ENCODE measurements at regions not wholly inside any gene's neighbourhood (a gene's known extent, or its start where the extent isn't known, plus 50 kb on each side); places are given as distances from the start of the nearest gene placed in this dataset.

DNA sequence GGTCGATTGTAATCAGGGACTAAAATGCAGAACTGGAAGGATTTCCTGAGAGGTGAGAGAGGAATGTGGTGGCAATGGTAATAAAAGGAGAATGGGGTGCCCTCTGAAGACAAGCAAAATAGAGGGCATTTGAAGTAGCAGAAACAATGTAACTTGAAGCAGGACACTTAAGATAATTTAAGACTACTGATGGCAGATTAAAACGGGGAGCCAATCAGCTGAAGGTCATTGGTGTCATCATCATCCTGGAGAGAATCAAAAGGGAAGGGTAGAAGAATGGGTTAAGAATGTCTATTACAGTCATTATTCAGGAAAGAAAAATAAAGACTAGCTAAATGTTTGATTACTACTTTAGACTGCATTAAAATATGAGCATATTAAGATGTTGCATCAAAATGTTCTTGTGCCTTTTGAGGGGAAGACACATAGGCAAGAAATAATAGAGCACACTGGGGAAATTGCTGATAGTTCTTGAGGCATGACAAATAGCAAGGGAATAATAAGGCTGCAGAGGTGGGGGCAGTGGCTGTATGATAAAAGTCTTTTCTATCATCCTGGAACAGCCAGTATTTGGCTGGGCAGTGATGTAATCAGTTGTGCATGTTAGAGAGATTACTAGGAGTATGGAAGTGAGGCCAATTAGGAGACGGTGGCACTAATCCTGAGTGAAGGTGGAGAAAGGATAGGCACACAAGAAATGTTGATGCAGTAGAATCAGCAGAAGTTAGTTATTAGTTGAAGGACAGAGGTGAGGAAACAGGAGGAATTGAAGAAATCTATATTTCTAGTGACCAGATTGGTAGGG lies 60.2 kb downstream of the CCDC71L start:
- peaks cover 6% of the 10 kb centered on the region for H3K4me1 Mint-ChIP-seq
- ATAC-seq (ENCODE audit: low read depth) = no peak
- TF ChIP-seq, protein P1, sequence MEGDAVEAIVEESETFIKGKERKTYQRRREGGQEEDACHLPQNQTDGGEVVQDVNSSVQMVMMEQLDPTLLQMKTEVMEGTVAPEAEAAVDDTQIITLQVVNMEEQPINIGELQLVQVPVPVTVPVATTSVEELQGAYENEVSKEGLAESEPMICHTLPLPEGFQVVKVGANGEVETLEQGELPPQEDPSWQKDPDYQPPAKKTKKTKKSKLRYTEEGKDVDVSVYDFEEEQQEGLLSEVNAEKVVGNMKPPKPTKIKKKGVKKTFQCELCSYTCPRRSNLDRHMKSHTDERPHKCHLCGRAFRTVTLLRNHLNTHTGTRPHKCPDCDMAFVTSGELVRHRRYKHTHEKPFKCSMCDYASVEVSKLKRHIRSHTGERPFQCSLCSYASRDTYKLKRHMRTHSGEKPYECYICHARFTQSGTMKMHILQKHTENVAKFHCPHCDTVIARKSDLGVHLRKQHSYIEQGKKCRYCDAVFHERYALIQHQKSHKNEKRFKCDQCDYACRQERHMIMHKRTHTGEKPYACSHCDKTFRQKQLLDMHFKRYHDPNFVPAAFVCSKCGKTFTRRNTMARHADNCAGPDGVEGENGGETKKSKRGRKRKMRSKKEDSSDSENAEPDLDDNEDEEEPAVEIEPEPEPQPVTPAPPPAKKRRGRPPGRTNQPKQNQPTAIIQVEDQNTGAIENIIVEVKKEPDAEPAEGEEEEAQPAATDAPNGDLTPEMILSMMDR (IDR thresholded peaks at IDR 0.05) = no peak
- H3K27me3 Mint-ChIP-seq = no peaks in the 10 kb centered on the region
- ChIA-PET POLR2A (no interaction called here), CTCF (no interaction called here)
- no peak overlapping the region for H3K4me3 Mint-ChIP-seq
- no peaks in the 10 kb centered on the region for H3K36me3 Mint-ChIP-seq (ENCODE audit: low read depth)
- DNase-seq = no peak
- H3K27ac Mint-ChIP-seq = no peak overlapping the region
- no peaks in the 10 kb centered on the region for H3K9me3 Mint-ChIP-seq
- intact Hi-C loops (cut with micrococcal nuclease) = loop anchor here (5.0 kb wide), 1 partner anchor 47 kb away; no protein-coding TSS in a partner anchor

DNA sequence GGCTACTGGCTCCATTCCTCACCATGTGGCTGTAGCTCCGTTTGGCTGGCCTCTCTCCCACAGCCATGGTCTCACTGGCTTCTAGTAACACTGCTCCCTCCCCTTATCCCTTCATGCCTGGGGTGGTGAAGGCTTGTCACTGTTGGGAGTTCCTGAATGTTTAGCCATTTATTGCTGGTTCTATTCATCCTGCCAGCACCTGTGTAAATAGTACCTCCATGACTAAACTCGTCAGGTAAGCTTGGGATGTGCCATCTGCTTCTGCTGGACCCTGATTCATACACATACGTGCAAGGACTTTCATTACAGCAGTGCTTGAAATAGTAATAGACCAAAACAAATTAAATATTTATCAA lies 61.6 kb downstream of the CCDC71L start:
- no peak overlapping the region for H3K27ac Mint-ChIP-seq

DNA sequence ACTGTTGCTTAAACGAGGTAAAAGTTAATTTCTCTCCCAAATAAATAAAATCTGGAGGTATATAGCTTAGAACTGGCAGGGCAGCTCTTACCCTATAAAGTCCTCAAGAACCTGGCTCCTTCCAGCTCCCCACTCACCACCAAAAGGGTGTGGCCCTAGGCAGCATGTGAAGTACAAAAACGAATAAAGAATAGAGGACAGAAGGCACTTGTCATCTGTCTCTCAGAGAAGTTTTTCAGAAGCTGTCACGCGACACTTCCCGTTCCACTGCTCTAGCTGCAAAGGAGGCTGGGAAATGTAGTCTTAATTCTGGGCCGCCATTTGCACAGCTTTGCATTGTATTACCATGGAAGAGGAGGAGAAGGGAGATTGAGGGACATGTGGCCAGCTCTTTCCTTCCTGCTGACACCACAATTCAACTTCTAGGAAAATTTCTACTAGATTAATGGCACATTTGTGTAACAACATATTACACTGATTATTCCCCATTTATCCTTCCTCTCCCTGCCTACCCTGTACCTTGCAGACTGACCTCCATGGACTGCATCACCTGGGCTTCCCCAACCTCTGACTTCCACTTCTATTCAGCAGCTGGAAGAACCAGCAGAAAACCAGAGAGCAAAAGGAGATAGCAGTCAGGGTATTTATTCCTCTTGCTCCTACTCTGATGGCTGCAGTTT lies 62.2 kb downstream of the CCDC71L start:
- Mint-ChIP-seq H3K27ac (peak overlapping the region; percentile 68), H3K4me3 (peak overlapping the region; percentile 52), H3K27me3 (no peaks in the 10 kb centered on the region), H3K36me3 (ENCODE audit: low read depth) (no peaks in the 10 kb centered on the region), H3K9me3 (no peaks in the 10 kb centered on the region), H3K4me1 (peaks cover 6% of the 10 kb centered on the region)
- intact Hi-C loops (cut with micrococcal nuclease) = loop anchor here (1.0 to 5.0 kb wide), 6 partner anchors 47 to 568 kb away; partner anchors contain the start of genes CCDC71L and HBP1
- DNase-seq (peak; percentile 34), ATAC-seq (ENCODE audit: low read depth) (peak; percentile 100)
- ChIA-PET POLR2A (interaction anchor here (1.0 to 2.1 kb wide), 5 partner anchors 15 to 570 kb away, joined by 3 to 7 read pairs (median 4); partner anchors contain the start of genes CCDC71L and HBP1), CTCF (interaction anchor here (1.0 to 2.2 kb wide), 5 partner anchors 30 to 138 kb away, joined by 3 to 10 read pairs (median 4); no protein-coding TSS in a partner anchor)
- TF ChIP-seq, protein P1 (IDR thresholded peaks at IDR 0.05) = no peak

More for the DNA sequence above, 61.6 kb downstream of the CCDC71L start:
- CTCF ChIA-PET = interaction anchor here (1.1 to 2.2 kb wide), 3 partner anchors 57 to 137 kb away, joined by 3 to 10 read pairs (median 6); no protein-coding TSS in a partner anchor
- intact Hi-C loops (cut with micrococcal nuclease) = loop anchor here (5.0 kb wide), 1 partner anchor 568 kb away; the partner anchor contains the start of gene HBP1
- Mint-ChIP-seq H3K27me3 (no peaks in the 10 kb centered on the region), H3K36me3 (ENCODE audit: low read depth) (no peaks in the 10 kb centered on the region), H3K9me3 (no peaks in the 10 kb centered on the region), H3K4me1 (peaks cover 6% of the 10 kb centered on the region), H3K4me3 (no peak overlapping the region)
- DNase-seq = no peak
- no peak for ATAC-seq (ENCODE audit: low read depth)
- POLR2A ChIA-PET = interaction anchor here (0.5 to 2.1 kb wide), 4 partner anchors 61 to 569 kb away, joined by 3 to 7 read pairs (median 6); partner anchors contain the start of genes CCDC71L and HBP1
- TF ChIP-seq, protein P1 (IDR thresholded peaks at IDR 0.05) = no peak

DNA sequence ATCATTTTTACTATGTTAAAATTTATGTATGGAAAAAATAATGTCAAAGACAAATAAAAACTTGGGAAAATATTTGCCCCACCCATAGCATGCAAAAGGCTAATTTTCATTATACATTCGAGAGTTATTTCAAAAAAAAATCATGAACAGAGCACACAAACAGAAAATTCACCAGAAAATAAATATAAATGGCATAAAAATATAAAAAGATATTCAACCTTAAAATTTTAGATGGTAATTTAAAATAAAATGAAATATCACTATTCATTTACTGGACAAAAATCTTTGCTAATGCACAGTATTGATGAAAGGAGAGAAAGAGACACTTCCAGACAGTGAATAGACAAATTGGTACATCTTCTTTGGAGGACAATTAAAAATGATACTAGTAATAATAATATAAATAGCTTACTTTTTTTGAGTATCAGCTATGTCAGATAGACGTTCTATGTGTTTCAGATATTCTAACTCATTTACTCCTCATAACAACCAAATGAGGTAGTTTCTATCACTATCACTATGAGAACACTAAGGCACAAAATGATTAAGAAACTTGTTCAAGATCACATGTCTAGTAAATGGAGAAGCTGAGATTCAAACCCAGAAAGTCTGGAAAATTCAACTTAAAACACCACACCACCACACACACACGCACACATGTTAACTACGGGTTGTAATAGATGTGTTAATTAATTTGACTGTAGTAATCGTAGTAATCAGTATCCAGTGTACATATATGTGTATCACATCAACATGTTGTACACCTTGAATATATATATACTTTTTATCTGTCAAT lies 63.0 kb downstream of the CCDC71L start:
- no peaks in the 10 kb centered on the region for H3K27me3 Mint-ChIP-seq

More for the DNA sequence above, 63.0 kb downstream of the CCDC71L start:
- Mint-ChIP-seq H3K36me3 (ENCODE audit: low read depth) (no peaks in the 10 kb centered on the region), H3K4me1 (peaks cover 6% of the 10 kb centered on the region), H3K9me3 (no peaks in the 10 kb centered on the region), H3K27ac (peak overlapping the region; percentile 5), H3K4me3 (no peak overlapping the region)
- POLR2A ChIA-PET = interaction anchor here (0.6 to 2.1 kb wide), 6 partner anchors 15 to 570 kb away, joined by 3 to 7 read pairs (median 4); partner anchors contain the start of genes CCDC71L and HBP1
- CTCF ChIA-PET = interaction anchor here (1.0 to 2.2 kb wide), 5 partner anchors 29 to 139 kb away, joined by 3 to 10 read pairs (median 4); no protein-coding TSS in a partner anchor
- no peak for DNase-seq
- intact Hi-C loops (cut with micrococcal nuclease) = loop anchor here (1.0 to 5.0 kb wide), 6 partner anchors 46 to 569 kb away; partner anchors contain the start of genes CCDC71L and HBP1
- TF ChIP-seq, protein P1 (IDR thresholded peaks at IDR 0.05) = no peak
- no peak for ATAC-seq (ENCODE audit: low read depth)
